HCT116 (cell line): ENCODE measurements at regions not wholly inside any gene's neighbourhood (a gene's known extent, or its start where the extent isn't known, plus 50 kb on each side); places are given as distances from the start of the nearest gene placed in this dataset.

ENCODE experiments used
- CEBPB ChIP-seq: IDR thresholded peaks from 2 replicates; pipeline ENCODE4 v1.6.1; 2012; ENCODE audit warnings: low read depth
- CTCF ChIP-seq, 3 experiments: fragments of 200-600 bp in 1 of 3; sonication (generic) in 1 of 3; IDR thresholded peaks in 2 of 3; conservative IDR thresholded peaks in 1 of 3; 2 replicates each; pipeline ENCODE4 v1.5.1; 2012 to 2017; ENCODE audit warnings: low read depth in 2 of 3, low read length in 2 of 3, antibody characterized with exemption in 1 of 3, borderline replicate concordance in 1 of 3, control low read depth in 1 of 3, mild to moderate bottlenecking in 1 of 3, mixed read lengths in 1 of 3, mixed run types in 1 of 3, moderate library complexity in 1 of 3; ENCODE audit not compliant: insufficient read depth in 1 of 3
- EGR1 ChIP-seq: IDR thresholded peaks from 2 replicates; pipeline ENCODE4 v1.6.1; 2012; ENCODE audit warnings: low read depth
- EZH2 ChIP-seq: fragments of 200-600 bp; sonication (generic); IDR thresholded peaks from 2 replicates; pipeline ENCODE4 v1.6.1; 2017; ENCODE audit warnings: antibody characterized with exemption, mixed run types
- EZH2phosphoT487 ChIP-seq: fragments of 200-600 bp; IDR thresholded peaks from 2 replicates; pipeline ENCODE4 v1.6.1; 2018; ENCODE audit warnings: antibody characterized with exemption, borderline replicate concordance
- FOSL1 ChIP-seq: IDR thresholded peaks from 2 replicates; pipeline ENCODE4 v1.6.1; 2012; ENCODE audit warnings: low read depth
- POLR2A ChIP-seq: IDR thresholded peaks from 2 replicates; pipeline ENCODE4 v1.7.0; 2011; ENCODE audit warnings: borderline replicate concordance; ENCODE audit not compliant: insufficient read depth, insufficient read length; ENCODE audit errors: extremely low read depth
- POLR2AphosphoS5 ChIP-seq: IDR thresholded peaks from 2 replicates; pipeline ENCODE4 v1.6.1; 2011; ENCODE audit warnings: mild to moderate bottlenecking, low read depth, low read length, moderate library complexity
- RAD21 ChIP-seq: IDR thresholded peaks from 2 replicates; pipeline ENCODE4 v1.6.1; 2012; ENCODE audit warnings: low read depth, mild to moderate bottlenecking
- REST ChIP-seq: IDR thresholded peaks from 2 replicates; pipeline ENCODE4 v1.6.1; 2012; ENCODE audit warnings: low read depth
- ZFX ChIP-seq: fragments of 450-650 bp; IDR thresholded peaks from 2 replicates; pipeline ENCODE4 v1.6.1; 2017
- ZNF274 ChIP-seq: fragments of 200-500 bp; sonication (Bioruptor generic); IDR thresholded peaks from 2 replicates; pipeline ENCODE4 v1.6.1; 2014; ENCODE audit warnings: mild to moderate bottlenecking, low read depth, low read length, inconsistent platforms

- TF ChIP-seq CTCF (IDR thresholded peaks at IDR 0.05 in 2 of 3, conservative IDR thresholded peaks at IDR 0.05 in 1 of 3; ENCODE audit: borderline replicate concordance in 1 of 3, insufficient read depth in 1 of 3, low read depth in 2 of 3, low read length in 2 of 3) (no peak), CEBPB (no peak), FOSL1 (no peak), EZH2phosphoT487 (no peak), EZH2 (no peak), REST (no peak), RAD21 (no peak), EGR1 (no peak), ZNF274 (no peak), ZFX (no peak), POLR2AphosphoS5 (no peak), POLR2A (no peak)
Measured at GRCh38 chr15:77838595-77838994, 205.9 kb upstream of the LINGO1 start.
